ENCODE measurements at regions not wholly inside any gene's neighbourhood (a gene's known extent, or its start where the extent isn't known, plus 50 kb on each side); places are given as distances from the start of the nearest gene placed in this dataset.

DNA sequence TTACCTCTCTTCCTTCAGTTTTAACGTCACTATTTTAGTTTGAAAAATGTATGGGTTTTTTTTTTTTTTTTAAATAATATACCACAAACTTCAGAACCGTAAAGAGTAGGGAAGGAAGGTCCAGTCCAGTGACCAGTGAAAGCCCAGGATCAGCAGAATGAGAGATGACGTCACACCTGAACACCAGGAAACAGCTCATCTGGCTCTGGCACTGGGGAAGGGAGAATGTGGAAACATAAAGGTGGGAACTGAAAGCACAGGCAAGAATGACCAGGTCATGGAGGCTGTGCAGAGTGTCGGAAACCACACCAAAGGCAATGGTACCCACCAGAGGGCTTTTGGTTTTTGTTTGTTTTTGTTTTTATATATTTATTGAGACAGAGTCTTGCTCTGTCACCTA is 141.2 kb downstream of the DHX15 start:
- DNase-seq (ENCODE audit: low spot score): no peak
- Histone ChIP-seq H3K4me2 (no peak overlapping the region), H3K27ac (no peak overlapping the region), H3K9ac (no peak overlapping the region), H4K20me1 (ENCODE audit: low read depth) (no peaks in the 10 kb centered on the region), H3F3A (ENCODE audit: low read depth) (no peaks in the 10 kb centered on the region), H3K4me1 (peaks cover 5% of the 10 kb centered on the region), H3K9me3 (ENCODE audit: low read depth) (no peaks in the 10 kb centered on the region), H3K36me3 (no peaks in the 10 kb centered on the region), H2AFZ (replicated peaks) (no peak overlapping the region), H3K27me3 (no peaks in the 10 kb centered on the region), H3K4me3 (no peak overlapping the region), H3K79me2 (ENCODE audit: low read depth) (no peaks in the 10 kb centered on the region)
- Mint-ChIP-seq H3K4me3 (no peak overlapping the region), H3K27me3 (ENCODE audit: insufficient read depth, low read depth) (peaks cover 4% of the 10 kb centered on the region), H3K9me3 (no peaks in the 10 kb centered on the region), H3K27ac (no peak overlapping the region), H3K36me3 (no peaks in the 10 kb centered on the region), H3K4me1 (no peaks in the 10 kb centered on the region)
- TF ChIP-seq, protein P1, sequence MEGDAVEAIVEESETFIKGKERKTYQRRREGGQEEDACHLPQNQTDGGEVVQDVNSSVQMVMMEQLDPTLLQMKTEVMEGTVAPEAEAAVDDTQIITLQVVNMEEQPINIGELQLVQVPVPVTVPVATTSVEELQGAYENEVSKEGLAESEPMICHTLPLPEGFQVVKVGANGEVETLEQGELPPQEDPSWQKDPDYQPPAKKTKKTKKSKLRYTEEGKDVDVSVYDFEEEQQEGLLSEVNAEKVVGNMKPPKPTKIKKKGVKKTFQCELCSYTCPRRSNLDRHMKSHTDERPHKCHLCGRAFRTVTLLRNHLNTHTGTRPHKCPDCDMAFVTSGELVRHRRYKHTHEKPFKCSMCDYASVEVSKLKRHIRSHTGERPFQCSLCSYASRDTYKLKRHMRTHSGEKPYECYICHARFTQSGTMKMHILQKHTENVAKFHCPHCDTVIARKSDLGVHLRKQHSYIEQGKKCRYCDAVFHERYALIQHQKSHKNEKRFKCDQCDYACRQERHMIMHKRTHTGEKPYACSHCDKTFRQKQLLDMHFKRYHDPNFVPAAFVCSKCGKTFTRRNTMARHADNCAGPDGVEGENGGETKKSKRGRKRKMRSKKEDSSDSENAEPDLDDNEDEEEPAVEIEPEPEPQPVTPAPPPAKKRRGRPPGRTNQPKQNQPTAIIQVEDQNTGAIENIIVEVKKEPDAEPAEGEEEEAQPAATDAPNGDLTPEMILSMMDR (IDR thresholded peaks at IDR 0.05): no peak
- TF ChIP-seq EZH2 (IDR thresholded peaks at IDR 0.05): no peak
- TF ChIP-seq EZH2phosphoT487 (IDR thresholded peaks at IDR 0.05): no peak

DNA sequence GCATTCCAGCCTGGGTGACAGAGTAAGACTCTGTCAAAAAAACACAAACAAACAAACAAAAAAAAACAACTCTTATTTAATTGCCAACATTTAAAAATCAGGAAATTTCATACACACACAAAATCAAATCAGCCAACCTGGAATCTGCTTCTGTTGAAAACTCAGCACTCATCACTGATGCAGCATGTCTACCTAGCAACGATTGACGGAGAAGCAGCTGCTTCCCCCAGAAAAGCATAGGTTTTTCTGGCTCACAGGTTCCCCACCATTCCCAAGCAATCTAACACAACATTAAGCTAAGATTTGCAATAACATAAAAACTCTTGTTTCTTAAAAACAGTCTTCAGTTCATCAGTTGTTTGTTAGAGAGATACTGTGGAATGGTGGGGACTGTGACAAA is 143.6 kb downstream of the DHX15 start:
- Histone ChIP-seq H3K27me3 (no peaks in the 10 kb centered on the region), H4K20me1 (ENCODE audit: low read depth) (no peaks in the 10 kb centered on the region), H3K4me1 (peaks cover 5% of the 10 kb centered on the region), H3F3A (ENCODE audit: low read depth) (no peaks in the 10 kb centered on the region), H3K36me3 (no peaks in the 10 kb centered on the region), H3K4me3 (no peak overlapping the region), H2AFZ (replicated peaks) (no peak overlapping the region), H3K9ac (no peak overlapping the region), H3K79me2 (ENCODE audit: low read depth) (no peaks in the 10 kb centered on the region), H3K9me3 (ENCODE audit: low read depth) (no peaks in the 10 kb centered on the region), H3K4me2 (no peak overlapping the region), H3K27ac (no peak overlapping the region)
- Mint-ChIP-seq H3K9me3 (no peaks in the 10 kb centered on the region), H3K4me1 (no peaks in the 10 kb centered on the region), H3K27ac (no peak overlapping the region), H3K36me3 (no peaks in the 10 kb centered on the region), H3K4me3 (no peak overlapping the region), H3K27me3 (ENCODE audit: insufficient read depth, low read depth) (peaks cover 11% of the 10 kb centered on the region)
- TF ChIP-seq, protein P1 (IDR thresholded peaks at IDR 0.05): no peak
- no peak for TF ChIP-seq EZH2 (IDR thresholded peaks at IDR 0.05)
- no peak for TF ChIP-seq EZH2phosphoT487 (IDR thresholded peaks at IDR 0.05)
- DNase-seq (ENCODE audit: low spot score): no peak

DNA sequence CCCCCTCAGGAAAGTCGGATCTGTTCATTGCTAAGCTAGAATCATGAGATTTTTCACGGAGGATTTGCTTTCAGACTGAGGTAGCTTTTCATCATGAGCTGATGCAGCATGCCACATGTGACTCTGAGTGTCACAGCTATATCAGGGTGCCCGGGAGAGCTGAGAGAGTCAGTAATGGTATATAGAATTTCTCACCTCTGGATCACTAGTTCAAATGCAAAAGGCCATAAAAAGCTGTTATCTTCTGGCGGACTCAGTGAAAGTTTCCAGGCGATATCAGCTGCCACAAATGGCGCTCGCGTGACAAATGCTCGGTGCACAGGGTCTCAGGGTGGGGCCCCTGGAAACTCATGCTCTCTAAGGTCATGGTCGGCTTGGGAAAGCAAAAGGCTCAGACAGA is 150.1 kb downstream of the DHX15 start:
- Mint-ChIP-seq H3K4me1 (peaks cover 14% of the 10 kb centered on the region), H3K4me3 (no peak overlapping the region), H3K27me3 (ENCODE audit: insufficient read depth, low read depth) (peaks cover 10% of the 10 kb centered on the region), H3K36me3 (peaks cover 2% of the 10 kb centered on the region), H3K9me3 (peaks cover 4% of the 10 kb centered on the region), H3K27ac (no peak overlapping the region)
- H3F3A ChIP-seq (ENCODE audit: low read depth): no peaks in the 10 kb centered on the region
- no peaks in the 10 kb centered on the region for H3K27me3 ChIP-seq
- H4K20me1 ChIP-seq (ENCODE audit: low read depth): no peaks in the 10 kb centered on the region
- no peak overlapping the region for H3K4me3 ChIP-seq
- peaks cover 4% of the 10 kb centered on the region for H3K4me1 ChIP-seq
- H2AFZ ChIP-seq (replicated peaks): no peak overlapping the region
- DNase-seq (ENCODE audit: low spot score): no peak
- no peaks in the 10 kb centered on the region for H3K9me3 ChIP-seq (ENCODE audit: low read depth)
- no peaks in the 10 kb centered on the region for H3K36me3 ChIP-seq
- H3K9ac ChIP-seq: no peak overlapping the region
- H3K79me2 ChIP-seq (ENCODE audit: low read depth): no peaks in the 10 kb centered on the region
- H3K27ac ChIP-seq: no peak overlapping the region
- H3K4me2 ChIP-seq: no peak overlapping the region
- no peak for TF ChIP-seq EZH2phosphoT487 (IDR thresholded peaks at IDR 0.05)
- TF ChIP-seq, protein P1 (IDR thresholded peaks at IDR 0.05): no peak
- no peak for TF ChIP-seq EZH2 (IDR thresholded peaks at IDR 0.05)

Measured in neural progenitor cell (in vitro differentiated cells).